K562 (cell line): ENCODE measurements at regions not wholly inside any gene's neighbourhood (a gene's known extent, or its start where the extent isn't known, plus 50 kb on each side); places are given as distances from the start of the nearest gene placed in this dataset.

Experiments used
- ATF1 ChIP-seq, 2 experiments: fragments of 450-650 bp in 1 of 2; IDR thresholded peaks; 2 replicates each; pipeline ENCODE4 v1.6.1; 2016; ENCODE audit warnings: missing compliant biosample characterization in 1 of 2, missing genetic modification characterization in 1 of 2
- BACH1 ChIP-seq: fragments of 200-800 bp; sonication (Bioruptor generic); IDR thresholded peaks from 2 replicates; pipeline ENCODE4 v1.6.1; 2016; ENCODE audit warnings: missing genetic modification characterization, missing compliant biosample characterization
- BRF1 ChIP-seq: IDR thresholded peaks from 3 replicates; pipeline ENCODE4 v1.6.1; 2011; ENCODE audit warnings: borderline replicate concordance, mild to moderate bottlenecking; ENCODE audit not compliant: insufficient read length; ENCODE audit errors: extremely low read depth
- CBFA2T2 ChIP-seq: fragments of 450-650 bp; conservative IDR thresholded peaks from 2 replicates; pipeline ENCODE4 v1.6.1; 2017; ENCODE audit warnings: mild to moderate bottlenecking
- CLOCK ChIP-seq: fragments of 250-450 bp; sonication (Bioruptor Pico); IDR thresholded peaks from 2 replicates; pipeline ENCODE4 v1.4.0; 2020; ENCODE audit warnings: mild to moderate bottlenecking, moderate library complexity, borderline replicate concordance
- EGR1 ChIP-seq: fragments of 450-650 bp; conservative IDR thresholded peaks from 2 replicates; pipeline ENCODE4 v1.6.1; 2017; ENCODE audit warnings: mild to moderate bottlenecking
- ETV1 ChIP-seq: fragments of 450-650 bp; conservative IDR thresholded peaks from 2 replicates; pipeline ENCODE4 v1.6.1; 2016; ENCODE audit warnings: missing genetic modification characterization, control low read depth, low read depth, missing compliant biosample characterization
- MCM2 ChIP-seq: fragments of 450-650 bp; IDR thresholded peaks from 2 replicates; pipeline ENCODE4 v1.6.1; 2017; ENCODE audit warnings: low read depth, mild to moderate bottlenecking
- NELFE ChIP-seq: IDR thresholded peaks from 2 replicates; pipeline ENCODE4 v1.6.1; 2011; ENCODE audit warnings: mild to moderate bottlenecking; ENCODE audit not compliant: insufficient read depth, insufficient read length
- OTX1 ChIP-seq: fragments of 450-650 bp; formaldehyde crosslinking; IDR thresholded peaks from 2 replicates; pipeline ENCODE4 v1.4.0; 2022; ENCODE audit warnings: mild to moderate bottlenecking
- SAFB ChIP-seq: fragments of 200-400 bp; formaldehyde crosslinking; IDR thresholded peaks from 2 replicates; pipeline ENCODE4 v1.6.1; 2017; ENCODE audit warnings: low read depth, low read length, borderline replicate concordance
- SETDB1 ChIP-seq: IDR thresholded peaks from one replicate; pipeline ENCODE4 v1.6.1; 2012; ENCODE audit warnings: low read length, control low read depth, inconsistent platforms
- SUPT5H ChIP-seq: fragments of 450-650 bp; IDR thresholded peaks from 2 replicates; pipeline ENCODE4 v1.6.1; 2016
- TFAP4 ChIP-seq: sonication (generic); formaldehyde crosslinking; IDR thresholded peaks from 2 replicates; pipeline ENCODE4 v1.8.0; 2022; ENCODE audit warnings: missing genetic modification reagents, mild to moderate bottlenecking, moderate library complexity, borderline replicate concordance
- ZNF224 ChIP-seq: sonication (generic); formaldehyde crosslinking; IDR thresholded peaks from 2 replicates; pipeline ENCODE4 v1.8.0; 2022; ENCODE audit warnings: mild to moderate bottlenecking, missing genetic modification reagents
- ZNF586 ChIP-seq: fragments of 450-650 bp; formaldehyde crosslinking; conservative IDR thresholded peaks from 2 replicates; pipeline ENCODE4 v1.4.0; 2020; ENCODE audit warnings: mild to moderate bottlenecking, moderate library complexity
- ZNF778 ChIP-seq: fragments of 450-650 bp; formaldehyde crosslinking; IDR thresholded peaks from 2 replicates; pipeline ENCODE4 v1.4.0; 2020; ENCODE audit warnings: mild to moderate bottlenecking, moderate library complexity
- TF ChIP-seq, protein P1 (sequence below), 3 experiments: fragments of 200-800 bp in 1 of 3; sonication (Bioruptor generic) in 1 of 3; sonication (generic) in 1 of 3; formaldehyde crosslinking in 1 of 3; IDR thresholded peaks; 2 replicates each; pipeline versions ENCODE4 v1.6.1 to v1.8.0; 2016 to 2022; ENCODE audit warnings: mild to moderate bottlenecking in 2 of 3, missing compliant biosample characterization in 2 of 3, missing genetic modification characterization in 2 of 3, missing genetic modification reagents in 1 of 3
- TF ChIP-seq, protein P2 (sequence below): fragments of 450-650 bp; IDR thresholded peaks from 2 replicates; pipeline ENCODE4 v1.6.1; 2016; ENCODE audit warnings: borderline replicate concordance
- TF ChIP-seq, protein P3 (sequence below): fragments of 250-450 bp; sonication (Bioruptor Pico); IDR thresholded peaks from 2 replicates; pipeline ENCODE4 v1.9.0; 2021; ENCODE audit warnings: mild to moderate bottlenecking, inconsistent platforms

DNA sequence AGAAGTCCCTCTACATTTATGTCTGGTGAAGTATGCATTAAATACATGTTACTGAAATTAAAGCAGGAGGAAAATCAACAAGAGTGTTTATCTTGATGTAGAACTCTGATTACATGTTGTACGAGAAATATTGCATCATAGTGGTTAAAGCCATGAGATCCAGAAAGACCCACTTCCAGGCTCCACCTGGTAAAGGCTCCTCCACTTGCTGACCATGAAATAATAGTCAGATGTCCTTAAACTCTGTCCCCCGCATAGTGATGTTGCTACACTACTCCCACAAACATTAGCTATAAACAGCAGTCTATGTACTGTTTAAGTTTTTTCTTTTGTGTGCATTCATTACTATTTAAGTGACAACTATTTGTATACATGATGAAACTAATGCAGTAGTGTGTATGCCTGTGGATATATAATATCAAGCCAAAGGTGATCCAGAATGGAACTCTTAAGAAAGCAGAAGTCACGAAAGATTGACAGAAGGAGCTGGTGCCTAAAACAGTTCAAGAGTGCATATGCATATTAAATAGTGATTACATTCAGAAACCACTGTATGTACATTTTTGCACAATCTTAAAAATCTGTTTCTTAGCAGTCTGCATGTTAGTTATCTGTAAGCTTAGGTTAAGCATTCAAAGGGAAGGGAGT lies 264.4 kb upstream of the KCNMB2 start (continued):
- TF ChIP-seq NELFE = no peak
- no peak for TF ChIP-seq EGR1
- no peak for TF ChIP-seq SUPT5H
- no peak for TF ChIP-seq BRF1
- TF ChIP-seq, protein P1, sequence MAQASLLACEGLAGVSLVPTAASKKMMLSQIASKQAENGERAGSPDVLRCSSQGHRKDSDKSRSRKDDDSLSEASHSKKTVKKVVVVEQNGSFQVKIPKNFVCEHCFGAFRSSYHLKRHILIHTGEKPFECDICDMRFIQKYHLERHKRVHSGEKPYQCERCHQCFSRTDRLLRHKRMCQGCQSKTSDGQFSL (CRISPR knock-in tag; IDR thresholded peaks at IDR 0.05) = no peak
- TF ChIP-seq, protein P1 (tag; IDR thresholded peaks at IDR 0.05) = no peak
- TF ChIP-seq ETV1 (tag) = no peak
- TF ChIP-seq, protein P2, sequence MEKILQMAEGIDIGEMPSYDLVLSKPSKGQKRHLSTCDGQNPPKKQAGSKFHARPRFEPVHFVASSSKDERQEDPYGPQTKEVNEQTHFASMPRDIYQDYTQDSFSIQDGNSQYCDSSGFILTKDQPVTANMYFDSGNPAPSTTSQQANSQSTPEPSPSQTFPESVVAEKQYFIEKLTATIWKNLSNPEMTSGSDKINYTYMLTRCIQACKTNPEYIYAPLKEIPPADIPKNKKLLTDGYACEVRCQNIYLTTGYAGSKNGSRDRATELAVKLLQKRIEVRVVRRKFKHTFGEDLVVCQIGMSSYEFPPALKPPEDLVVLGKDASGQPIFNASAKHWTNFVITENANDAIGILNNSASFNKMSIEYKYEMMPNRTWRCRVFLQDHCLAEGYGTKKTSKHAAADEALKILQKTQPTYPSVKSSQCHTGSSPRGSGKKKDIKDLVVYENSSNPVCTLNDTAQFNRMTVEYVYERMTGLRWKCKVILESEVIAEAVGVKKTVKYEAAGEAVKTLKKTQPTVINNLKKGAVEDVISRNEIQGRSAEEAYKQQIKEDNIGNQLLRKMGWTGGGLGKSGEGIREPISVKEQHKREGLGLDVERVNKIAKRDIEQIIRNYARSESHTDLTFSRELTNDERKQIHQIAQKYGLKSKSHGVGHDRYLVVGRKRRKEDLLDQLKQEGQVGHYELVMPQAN = no peak
- TF ChIP-seq, protein P3, sequence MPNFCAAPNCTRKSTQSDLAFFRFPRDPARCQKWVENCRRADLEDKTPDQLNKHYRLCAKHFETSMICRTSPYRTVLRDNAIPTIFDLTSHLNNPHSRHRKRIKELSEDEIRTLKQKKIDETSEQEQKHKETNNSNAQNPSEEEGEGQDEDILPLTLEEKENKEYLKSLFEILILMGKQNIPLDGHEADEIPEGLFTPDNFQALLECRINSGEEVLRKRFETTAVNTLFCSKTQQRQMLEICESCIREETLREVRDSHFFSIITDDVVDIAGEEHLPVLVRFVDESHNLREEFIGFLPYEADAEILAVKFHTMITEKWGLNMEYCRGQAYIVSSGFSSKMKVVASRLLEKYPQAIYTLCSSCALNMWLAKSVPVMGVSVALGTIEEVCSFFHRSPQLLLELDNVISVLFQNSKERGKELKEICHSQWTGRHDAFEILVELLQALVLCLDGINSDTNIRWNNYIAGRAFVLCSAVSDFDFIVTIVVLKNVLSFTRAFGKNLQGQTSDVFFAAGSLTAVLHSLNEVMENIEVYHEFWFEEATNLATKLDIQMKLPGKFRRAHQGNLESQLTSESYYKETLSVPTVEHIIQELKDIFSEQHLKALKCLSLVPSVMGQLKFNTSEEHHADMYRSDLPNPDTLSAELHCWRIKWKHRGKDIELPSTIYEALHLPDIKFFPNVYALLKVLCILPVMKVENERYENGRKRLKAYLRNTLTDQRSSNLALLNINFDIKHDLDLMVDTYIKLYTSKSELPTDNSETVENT (CRISPR knock-in tag) = no peak
- TF ChIP-seq ZNF778 = no peak
- TF ChIP-seq SETDB1 = no peak
- TF ChIP-seq SAFB = no peak
- no peak for TF ChIP-seq ZNF586 (CRISPR knock-in tag)
- TF ChIP-seq ZNF224 (CRISPR knock-in tag) = no peak
- TF ChIP-seq ATF1 (CRISPR knock-in tag; IDR thresholded peaks at IDR 0.05) = no peak
- TF ChIP-seq ATF1 (tag; IDR thresholded peaks at IDR 0.05) = no peak
- TF ChIP-seq TFAP4 = no peak
- TF ChIP-seq CBFA2T2 = no peak
- TF ChIP-seq OTX1 = no peak
- no peak for TF ChIP-seq MCM2
- no peak for TF ChIP-seq BACH1
- TF ChIP-seq CLOCK (CRISPR knock-in tag) = no peak
